Mucosa of stomach (tissue), 1 donor: ENCODE measurements at regions not wholly inside any gene's neighbourhood (a gene's known extent, or its start where the extent isn't known, plus 50 kb on each side); places are given as distances from the start of the nearest gene placed in this dataset.
"Not testable (repeated sequence)": the region's sequence is repeated elsewhere in the genome, so short reads cannot be mapped to it uniquely, and the experiment has no call there.

Source experiments
- H3K27me3 ChIP-seq: one replicate; pipeline ENCODE4 v1.7.0; 2013; ENCODE audit warnings: mild to moderate bottlenecking, low read length; ENCODE audit not compliant: control insufficient read depth, insufficient read depth
- H3K36me3 ChIP-seq: one replicate; pipeline ENCODE4 v1.7.0; 2013; ENCODE audit warnings: low read length; ENCODE audit not compliant: control insufficient read depth, insufficient read depth
- H3K4me1 ChIP-seq: one replicate; pipeline ENCODE4 v1.7.0; 2013; ENCODE audit warnings: mild to moderate bottlenecking, low read length; ENCODE audit not compliant: control insufficient read depth, insufficient read depth
- H3K4me3 ChIP-seq: one replicate; pipeline ENCODE4 v1.7.0; 2013; ENCODE audit warnings: low read length
- H3K9ac ChIP-seq: one replicate; pipeline ENCODE4 v1.7.0; 2013; ENCODE audit warnings: mild to moderate bottlenecking, low read length, moderate library complexity
- H3K9me3 ChIP-seq: one replicate; pipeline ENCODE4 v1.7.0; 2013; ENCODE audit warnings: mild to moderate bottlenecking, low read length, moderate library complexity; ENCODE audit not compliant: control insufficient read depth
- donor health status: Pancreatic carcinoma.

- H3K9me3 ChIP-seq, H3K27me3 ChIP-seq, H3K36me3 ChIP-seq, H3K4me1 ChIP-seq, H3K4me3 ChIP-seq, H3K9ac ChIP-seq: not testable (repeated sequence)
Measured at GRCh38 chr1:223046463-223046862, 96.6 kb downstream of the TLR5 start.

GRCh38 chr1:223048026-223048425, 95.0 kb downstream of the TLR5 start:
- no peak overlapping the region for H3K9ac ChIP-seq
- peaks cover 8% of the 10 kb centered on the region for H3K4me1 ChIP-seq
- no peaks in the 10 kb centered on the region for H3K9me3 ChIP-seq
- H3K4me3 ChIP-seq = no peak overlapping the region
- H3K27me3 ChIP-seq = no peaks in the 10 kb centered on the region
- no peaks in the 10 kb centered on the region for H3K36me3 ChIP-seq

GRCh38 chr1:223052462-223052861, 90.6 kb downstream of the TLR5 start:
- Histone ChIP-seq H3K9ac (no peak overlapping the region), H3K27me3 (no peaks in the 10 kb centered on the region), H3K4me3 (no peak overlapping the region), H3K36me3 (no peaks in the 10 kb centered on the region), H3K9me3 (no peaks in the 10 kb centered on the region), H3K4me1 (no peaks in the 10 kb centered on the region)

GRCh38 chr1:223052931-223053330, 90.1 kb downstream of the TLR5 start:
- Histone ChIP-seq H3K36me3 (no peaks in the 10 kb centered on the region), H3K4me3 (no peak overlapping the region), H3K4me1 (no peaks in the 10 kb centered on the region), H3K9me3 (no peaks in the 10 kb centered on the region), H3K9ac (no peak overlapping the region), H3K27me3 (no peaks in the 10 kb centered on the region)

- no peak overlapping the region for H3K4me3 ChIP-seq
- H3K36me3 ChIP-seq = no peaks in the 10 kb centered on the region
- no peaks in the 10 kb centered on the region for H3K9me3 ChIP-seq
- H3K9ac ChIP-seq = no peak overlapping the region
- no peaks in the 10 kb centered on the region for H3K4me1 ChIP-seq
- H3K27me3 ChIP-seq = no peaks in the 10 kb centered on the region
Measured at GRCh38 chr1:223056802-223057201, 86.2 kb downstream of the TLR5 start.

GRCh38 chr1:223057569-223058093, 85.4 kb downstream of the TLR5 start:
- H3K9me3 ChIP-seq = no peaks in the 10 kb centered on the region
- no peaks in the 10 kb centered on the region for H3K36me3 ChIP-seq
- no peak overlapping the region for H3K4me3 ChIP-seq
- H3K9ac ChIP-seq = no peak overlapping the region
- no peaks in the 10 kb centered on the region for H3K27me3 ChIP-seq
- no peaks in the 10 kb centered on the region for H3K4me1 ChIP-seq
